GM19099 (cell line): ENCODE measurements at regions not wholly inside any gene's neighbourhood (a gene's known extent, or its start where the extent isn't known, plus 50 kb on each side); places are given as distances from the start of the nearest gene placed in this dataset.

Experiments used
- POLR2A ChIP-seq: IDR thresholded peaks from 3 replicates; pipeline ENCODE4 v1.6.1; 2011; ENCODE audit warnings: low read depth; ENCODE audit not compliant: insufficient read length; ENCODE audit errors: extremely low read depth

- TF ChIP-seq POLR2A = no peak
These were observed 152.8 kb downstream of the BCL11A start for GRCh38 chr2:60400462-60401246.

- no peak for TF ChIP-seq POLR2A
These were observed 159.0 kb downstream of the BCL11A start for GRCh38 chr2:60394463-60394862.

GRCh38 chr2:60391649-60392375 lies 161.6 kb downstream of the BCL11A start:
- no peak for TF ChIP-seq POLR2A

- TF ChIP-seq POLR2A = no peak
These were observed 162.2 kb downstream of the BCL11A start for GRCh38 chr2:60391230-60391629.

- TF ChIP-seq POLR2A = no peak
These were observed 167.0 kb downstream of the BCL11A start for GRCh38 chr2:60386436-60386835.

GRCh38 chr2:60385648-60386047 lies 167.8 kb downstream of the BCL11A start:
- TF ChIP-seq POLR2A = no peak

GRCh38 chr2:60383401-60384143 lies 169.9 kb downstream of the BCL11A start:
- no peak for TF ChIP-seq POLR2A

GRCh38 chr2:60380411-60380810 lies 173.0 kb downstream of the BCL11A start:
- no peak for TF ChIP-seq POLR2A

GRCh38 chr2:60379684-60380083 lies 173.8 kb downstream of the BCL11A start:
- no peak for TF ChIP-seq POLR2A

GRCh38 chr2:60379216-60379615 lies 174.2 kb downstream of the BCL11A start:
- no peak for TF ChIP-seq POLR2A

- no peak for TF ChIP-seq POLR2A
These were observed 175.6 kb downstream of the BCL11A start for GRCh38 chr2:60377825-60378224.

GRCh38 chr2:60376252-60376651 lies 177.2 kb downstream of the BCL11A start:
- no peak for TF ChIP-seq POLR2A

- TF ChIP-seq POLR2A = no peak
These were observed 181.8 kb downstream of the BCL11A start for GRCh38 chr2:60371681-60372080.

GRCh38 chr2:60371219-60371618 lies 182.2 kb downstream of the BCL11A start:
- TF ChIP-seq POLR2A = no peak

GRCh38 chr2:60370814-60371213 lies 182.6 kb downstream of the BCL11A start:
- no peak for TF ChIP-seq POLR2A
